Karpas-422 (cell line): ENCODE measurements at regions not wholly inside any gene's neighbourhood (a gene's known extent, or its start where the extent isn't known, plus 50 kb on each side); places are given as distances from the start of the nearest gene placed in this dataset.
"Not testable (repeated sequence)": the region's sequence is repeated elsewhere in the genome, so short reads cannot be mapped to it uniquely, and the experiment has no call there.

ENCODE experiments used
- DNase-seq: peaks from one replicate; pipeline ENCODE4 v3.0.0-alpha.2; 2015
- H2AFZ ChIP-seq: fragments of 200-600 bp; sonication (generic); 2 replicates; pipeline ENCODE4 v1.6.1; 2014; ENCODE audit warnings: antibody characterized with exemption, low read length, mixed read lengths
- H3K27ac ChIP-seq: fragments of 200-600 bp; sonication (generic); 2 replicates; pipeline ENCODE4 v1.5.1; 2014; ENCODE audit warnings: mild to moderate bottlenecking, low read length, moderate library complexity
- H3K27me3 ChIP-seq: fragments of 200-600 bp; sonication (generic); 2 replicates; pipeline ENCODE4 v1.6.1; 2014; ENCODE audit warnings: low read length, mixed read lengths
- H3K36me3 ChIP-seq: fragments of 200-600 bp; sonication (generic); 2 replicates; pipeline ENCODE4 v1.6.1; 2014; ENCODE audit warnings: low read length, mixed read lengths; ENCODE audit not compliant: insufficient read depth
- H3K4me1 ChIP-seq: fragments of 200-600 bp; sonication (generic); 2 replicates; pipeline ENCODE4 v1.6.1; 2014; ENCODE audit warnings: mild to moderate bottlenecking, low read length, mixed read lengths
- H3K4me2 ChIP-seq: fragments of 200-600 bp; sonication (generic); 2 replicates; pipeline ENCODE4 v1.6.1; 2014; ENCODE audit warnings: low read length, low read depth, mild to moderate bottlenecking; ENCODE audit not compliant: poor library complexity, severe bottlenecking
- H3K4me3 ChIP-seq: fragments of 200-600 bp; sonication (generic); 2 replicates; pipeline ENCODE4 v1.5.1; 2014; ENCODE audit warnings: mild to moderate bottlenecking, antibody characterized with exemption, low read length, mixed read lengths
- H3K79me2 ChIP-seq: fragments of 200-600 bp; sonication (generic); 2 replicates; pipeline ENCODE4 v1.6.1; 2014; ENCODE audit warnings: mild to moderate bottlenecking, low read length, mixed read lengths
- H3K9ac ChIP-seq: fragments of 200-600 bp; sonication (generic); 2 replicates; pipeline ENCODE4 v1.6.0; 2014; ENCODE audit warnings: low read length
- H3K9me2 ChIP-seq: fragments of 200-600 bp; sonication (generic), shearing (Covaris generic); replicated peaks from 2 replicates; pipeline ENCODE4 v1.6.0; 2014; ENCODE audit warnings: mild to moderate bottlenecking, low read length, moderate library complexity; ENCODE audit not compliant: insufficient read depth
- H3K9me3 ChIP-seq: fragments of 300-700, 200-600 bp; sonication (generic); 2 replicates; pipeline ENCODE4 v1.6.1; 2014; ENCODE audit warnings: low read length, mixed read lengths
- H4K20me1 ChIP-seq: fragments of 200-600 bp; sonication (generic); 2 replicates; pipeline ENCODE4 v1.6.1; 2014; ENCODE audit warnings: mild to moderate bottlenecking, antibody characterized with exemption, low read length, low read depth; ENCODE audit not compliant: insufficient read depth

- H3K9me3 ChIP-seq: no peaks in the 10 kb centered on the region
- no peaks in the 10 kb centered on the region for H3K9me2 ChIP-seq
- H3K79me2 ChIP-seq: no peaks in the 10 kb centered on the region
- no peak overlapping the region for H3K27ac ChIP-seq
- no peak overlapping the region for H2AFZ ChIP-seq
- H3K36me3 ChIP-seq: no peaks in the 10 kb centered on the region
- no peaks in the 10 kb centered on the region for H4K20me1 ChIP-seq
- H3K27me3 ChIP-seq: 0 out of 2 replicates have a peak, but pooled peaks cover 2% of the 10 kb centered on the region
- no peaks in the 10 kb centered on the region for H3K4me1 ChIP-seq
- no peak overlapping the region for H3K9ac ChIP-seq
- H3K4me2 ChIP-seq: no peak overlapping the region
- DNase-seq: no peak
- no peak overlapping the region for H3K4me3 ChIP-seq
These were observed 85.6 kb upstream of the CARMIL1 start for GRCh38 chr6:25193460-25194171.

- H3K4me1 ChIP-seq: no peaks in the 10 kb centered on the region
- no peaks in the 10 kb centered on the region for H3K9me2 ChIP-seq
- no peak overlapping the region for H3K9ac ChIP-seq
- H3K27me3 ChIP-seq: 0 out of 2 replicates have a peak, but pooled peaks cover 2% of the 10 kb centered on the region
- no peaks in the 10 kb centered on the region for H4K20me1 ChIP-seq
- no peaks in the 10 kb centered on the region for H3K36me3 ChIP-seq
- no peaks in the 10 kb centered on the region for H3K9me3 ChIP-seq
- H3K4me2 ChIP-seq: no peak overlapping the region
- H3K79me2 ChIP-seq: no peaks in the 10 kb centered on the region
- no peak for DNase-seq
- H2AFZ ChIP-seq: no peak overlapping the region
- no peak overlapping the region for H3K27ac ChIP-seq
- no peak overlapping the region for H3K4me3 ChIP-seq
These were observed 84.9 kb upstream of the CARMIL1 start for GRCh38 chr6:25194172-25194678.

- H3K4me1 ChIP-seq: no peaks in the 10 kb centered on the region
- no peak overlapping the region for H3K9ac ChIP-seq
- no peaks in the 10 kb centered on the region for H3K9me3 ChIP-seq
- H3K4me2 ChIP-seq: no peak overlapping the region
- H3K27me3 ChIP-seq: 0 out of 2 replicates have a peak, but pooled peaks cover 2% of the 10 kb centered on the region
- DNase-seq: no peak
- H3K4me3 ChIP-seq: no peak overlapping the region
- no peaks in the 10 kb centered on the region for H3K79me2 ChIP-seq
- H2AFZ ChIP-seq: no peak overlapping the region
- no peak overlapping the region for H3K27ac ChIP-seq
- H4K20me1 ChIP-seq: no peaks in the 10 kb centered on the region
- H3K9me2 ChIP-seq: no peaks in the 10 kb centered on the region
- H3K36me3 ChIP-seq: no peaks in the 10 kb centered on the region
These were observed 82.7 kb upstream of the CARMIL1 start for GRCh38 chr6:25196464-25196863.

- H3K4me1 ChIP-seq: no peaks in the 10 kb centered on the region
- no peak overlapping the region for H2AFZ ChIP-seq
- H3K9me3 ChIP-seq: no peaks in the 10 kb centered on the region
- no peak overlapping the region for H3K9ac ChIP-seq
- H3K79me2 ChIP-seq: no peaks in the 10 kb centered on the region
- no peak for DNase-seq
- H3K27ac ChIP-seq: no peak overlapping the region
- H3K36me3 ChIP-seq: no peaks in the 10 kb centered on the region
- H3K27me3 ChIP-seq: 0 out of 2 replicates have a peak, but pooled peaks cover 2% of the 10 kb centered on the region
- no peak overlapping the region for H3K4me3 ChIP-seq
- H3K9me2 ChIP-seq: no peaks in the 10 kb centered on the region
- no peaks in the 10 kb centered on the region for H4K20me1 ChIP-seq
- no peak overlapping the region for H3K4me2 ChIP-seq
These were observed 82.1 kb upstream of the CARMIL1 start for GRCh38 chr6:25197111-25197510.

- no peaks in the 10 kb centered on the region for H3K36me3 ChIP-seq
- no peak overlapping the region for H2AFZ ChIP-seq
- H3K27me3 ChIP-seq: 0 out of 2 replicates have a peak, but pooled peaks cover 2% of the 10 kb centered on the region
- no peak overlapping the region for H3K4me2 ChIP-seq
- no peaks in the 10 kb centered on the region for H4K20me1 ChIP-seq
- no peaks in the 10 kb centered on the region for H3K9me3 ChIP-seq
- H3K4me1 ChIP-seq: no peaks in the 10 kb centered on the region
- H3K9ac ChIP-seq: no peak overlapping the region
- no peaks in the 10 kb centered on the region for H3K9me2 ChIP-seq
- H3K27ac ChIP-seq: no peak overlapping the region
- H3K79me2 ChIP-seq: no peaks in the 10 kb centered on the region
- no peak overlapping the region for H3K4me3 ChIP-seq
- DNase-seq: no peak
These were observed 79.6 kb upstream of the CARMIL1 start for GRCh38 chr6:25199544-25199943.

- 0 out of 2 replicates have a peak, but pooled peaks cover 2% of the 10 kb centered on the region for H3K27me3 ChIP-seq
- no peaks in the 10 kb centered on the region for H3K4me1 ChIP-seq
- no peak overlapping the region for H2AFZ ChIP-seq
- H3K9me3 ChIP-seq: no peaks in the 10 kb centered on the region
- no peaks in the 10 kb centered on the region for H3K79me2 ChIP-seq
- no peak overlapping the region for H3K4me3 ChIP-seq
- DNase-seq: no peak
- no peak overlapping the region for H3K9ac ChIP-seq
- H3K4me2 ChIP-seq: no peak overlapping the region
- H3K36me3 ChIP-seq: no peaks in the 10 kb centered on the region
- H4K20me1 ChIP-seq: no peaks in the 10 kb centered on the region
- no peak overlapping the region for H3K27ac ChIP-seq
- no peaks in the 10 kb centered on the region for H3K9me2 ChIP-seq
These were observed 76.7 kb upstream of the CARMIL1 start for GRCh38 chr6:25202504-25202903.

- H3K4me1 ChIP-seq: no peaks in the 10 kb centered on the region
- H3K4me2 ChIP-seq: no peak overlapping the region
- no peaks in the 10 kb centered on the region for H3K79me2 ChIP-seq
- H4K20me1 ChIP-seq: no peaks in the 10 kb centered on the region
- H3K9me2 ChIP-seq: no peaks in the 10 kb centered on the region
- no peak overlapping the region for H2AFZ ChIP-seq
- DNase-seq: no peak
- no peaks in the 10 kb centered on the region for H3K36me3 ChIP-seq
- no peak overlapping the region for H3K9ac ChIP-seq
- H3K27me3 ChIP-seq: no peaks in the 10 kb centered on the region
- no peak overlapping the region for H3K4me3 ChIP-seq
- no peaks in the 10 kb centered on the region for H3K9me3 ChIP-seq
- H3K27ac ChIP-seq: no peak overlapping the region
These were observed 73.5 kb upstream of the CARMIL1 start for GRCh38 chr6:25205629-25206028.

- H3K9ac ChIP-seq, H3K4me3 ChIP-seq, H2AFZ ChIP-seq, H3K36me3 ChIP-seq, H3K4me1 ChIP-seq, H3K9me3 ChIP-seq, DNase-seq, H3K4me2 ChIP-seq, H3K9me2 ChIP-seq, H3K27ac ChIP-seq, H4K20me1 ChIP-seq, H3K79me2 ChIP-seq, H3K27me3 ChIP-seq: not testable (repeated sequence)
These were observed 71.6 kb upstream of the CARMIL1 start for GRCh38 chr6:25207453-25208155.
